Stimulated activated CD4-positive, alpha-beta T cell treated with anti-CD3 and anti-CD28 coated beads, Interleukin-1b, Interleukin-23, amount 100 ng/mL, for 48 hours (primary cell): ENCODE measurements at regions not wholly inside any gene's neighbourhood (a gene's known extent, or its start where the extent isn't known, plus 50 kb on each side); places are given as distances from the start of the nearest gene placed in this dataset.
A peak's percentile ranks its signal among the peaks of the same experiment; 100 is the strongest.

Experiments
- DNase-seq: peaks from one replicate; pipeline ENCODE4 v3.0.0-alpha.2; 2020

GRCh38 chr4:56286763-56287162 is 100.5 kb downstream of the AASDH start:
- DNase-seq, result no peak

DNA sequence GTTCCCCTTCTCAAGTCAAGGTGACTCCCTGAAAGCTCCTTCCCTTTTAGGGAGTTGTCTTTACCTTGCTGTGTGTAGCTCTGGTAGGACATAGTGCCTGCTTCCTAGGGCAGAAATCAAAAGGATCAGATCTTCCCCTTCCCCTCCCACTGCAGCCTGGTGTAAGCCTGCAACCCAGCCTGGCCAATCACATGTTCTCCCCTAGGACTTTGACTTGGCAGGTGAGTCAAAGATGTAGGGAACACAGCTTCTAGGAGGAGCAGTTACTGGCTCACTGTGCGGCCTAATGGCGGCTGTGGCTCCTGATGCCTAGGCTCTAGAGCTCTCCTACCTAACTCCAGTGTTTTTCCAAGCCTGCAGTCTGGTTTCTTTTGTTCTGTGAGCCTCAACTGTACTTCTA is 103.9 kb downstream of the AASDH start:
- no peak for DNase-seq

GRCh38 chr4:56282004-56282403 is 105.3 kb downstream of the AASDH start:
- DNase-seq, result no peak

DNA sequence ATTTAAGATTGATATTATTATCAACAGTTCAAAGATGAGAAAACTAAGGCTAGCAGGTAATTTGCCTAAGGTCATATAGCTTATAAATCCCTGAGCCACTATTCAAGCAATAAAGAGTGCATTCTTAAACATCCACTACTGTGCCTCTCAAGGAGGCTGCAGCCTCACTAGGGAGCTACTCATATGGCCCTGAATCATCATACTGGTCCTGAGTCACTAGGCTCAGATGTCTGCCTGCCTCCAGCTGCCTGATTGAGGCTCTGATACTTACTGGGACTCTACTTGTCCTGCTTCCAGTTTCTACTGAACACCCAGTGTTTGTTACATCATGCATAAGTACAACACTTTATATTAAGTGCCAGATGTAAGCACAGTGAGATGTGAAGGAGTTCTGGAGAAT is 110.7 kb downstream of the AASDH start:
- peak; percentile 9 for DNase-seq

DNA sequence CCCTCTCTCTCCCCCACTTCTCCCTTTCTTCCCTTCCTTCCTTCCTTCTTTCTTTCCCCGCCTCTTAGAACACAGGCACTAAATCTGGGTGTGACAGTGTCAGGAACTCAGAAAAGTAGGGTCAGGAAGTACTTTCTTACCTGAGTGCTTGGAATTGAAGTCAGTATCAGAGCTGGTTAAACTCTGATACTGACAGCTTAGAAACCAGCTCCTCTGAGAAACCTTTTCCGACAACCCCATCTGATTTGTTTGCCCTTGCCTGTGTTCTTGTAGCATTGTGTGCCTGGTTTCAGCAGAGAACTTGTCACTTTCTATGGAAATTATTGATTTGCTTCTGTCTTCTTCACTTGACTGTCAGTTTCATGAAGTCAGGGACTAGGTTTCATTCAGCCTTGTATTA is 113.9 kb downstream of the AASDH start:
- DNase-seq, result no peak

GRCh38 chr4:56272927-56273326 is 114.4 kb downstream of the AASDH start:
- DNase-seq, result no peak

DNA sequence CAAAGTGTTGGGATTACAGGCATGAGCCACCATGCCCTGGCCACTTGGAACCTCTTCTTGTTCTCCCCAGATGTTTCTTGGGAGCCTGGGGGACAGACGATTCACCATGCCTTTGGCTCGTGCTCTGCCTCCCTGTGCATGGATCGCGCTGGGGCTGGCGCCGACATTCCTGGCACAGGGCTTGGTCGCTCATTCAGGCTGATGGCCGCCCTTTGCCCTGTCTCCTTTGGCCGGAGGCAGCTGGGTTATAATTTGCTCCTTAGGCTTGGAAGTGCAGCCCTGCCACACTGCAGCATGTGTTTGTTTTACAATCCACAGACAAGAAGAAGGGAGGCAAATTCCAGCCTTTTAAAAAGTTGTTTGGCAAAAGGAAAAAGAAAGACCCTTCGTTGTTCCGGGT is 115.3 kb downstream of the AASDH start:
- no peak for DNase-seq

DNA sequence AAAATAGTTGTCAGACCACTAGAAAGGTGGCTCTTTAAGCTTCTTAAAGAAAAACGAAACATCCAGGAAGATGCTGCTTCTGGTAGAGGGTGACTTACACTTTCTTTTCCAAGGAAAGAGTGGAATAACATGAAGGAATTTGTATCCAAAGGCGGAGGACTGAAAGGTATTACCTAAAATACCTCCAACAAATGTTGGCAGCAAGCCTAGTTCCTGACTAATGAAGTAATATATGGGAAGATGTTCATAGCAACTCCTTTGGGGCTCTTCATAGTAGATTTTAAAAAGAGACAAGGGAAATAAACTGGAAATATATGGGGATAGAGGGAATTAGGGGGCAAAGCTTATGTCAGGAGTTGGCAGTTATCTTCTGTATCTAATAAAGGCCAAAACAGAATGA is 116.2 kb downstream of the AASDH start:
- DNase-seq, result no peak

GRCh38 chr4:56267558-56267957 is 119.7 kb downstream of the AASDH start:
- DNase-seq, result no peak

DNA sequence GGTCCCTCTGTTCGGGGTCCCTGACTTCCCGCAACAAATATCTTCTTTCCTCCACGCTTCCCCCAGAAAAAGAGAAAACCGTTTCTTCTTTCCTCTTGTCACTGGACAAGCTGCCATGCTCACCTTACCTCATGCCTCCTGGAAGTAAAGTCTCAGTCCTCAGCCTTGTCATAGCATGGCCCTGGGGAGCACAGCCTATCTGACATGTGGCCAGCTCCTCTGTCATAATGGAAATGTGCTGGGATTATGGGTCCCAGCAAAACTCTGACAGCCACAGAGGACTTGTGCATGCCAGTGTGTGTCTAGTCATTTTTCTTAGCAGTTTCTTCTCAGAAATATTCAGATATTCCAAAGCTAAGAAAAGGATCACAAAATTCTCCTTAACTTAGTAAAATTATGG is 122.4 kb downstream of the AASDH start:
- no peak for DNase-seq

GRCh38 chr4:56261027-56261426 is 126.3 kb downstream of the AASDH start:
- DNase-seq, result peak; percentile 66

DNA sequence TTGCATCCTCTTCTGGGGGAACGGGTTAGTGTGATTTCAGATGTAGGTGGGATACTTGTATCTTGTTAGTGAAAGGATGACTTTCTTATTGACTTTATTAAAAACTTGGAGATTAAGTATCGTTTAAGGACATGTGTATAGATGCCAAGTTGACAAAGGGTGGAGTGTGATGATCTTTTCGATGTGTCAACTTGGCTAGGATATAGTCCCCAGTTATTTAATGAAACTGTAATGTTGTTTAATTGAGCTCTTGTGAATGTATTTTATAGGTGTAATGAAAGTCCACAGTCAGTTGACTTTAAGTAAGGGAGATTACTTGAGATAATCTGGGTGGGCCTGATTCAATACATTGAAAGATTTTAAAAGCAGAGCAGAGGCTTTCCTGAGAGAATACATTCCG is 127.0 kb downstream of the AASDH start:
- no peak for DNase-seq

DNA sequence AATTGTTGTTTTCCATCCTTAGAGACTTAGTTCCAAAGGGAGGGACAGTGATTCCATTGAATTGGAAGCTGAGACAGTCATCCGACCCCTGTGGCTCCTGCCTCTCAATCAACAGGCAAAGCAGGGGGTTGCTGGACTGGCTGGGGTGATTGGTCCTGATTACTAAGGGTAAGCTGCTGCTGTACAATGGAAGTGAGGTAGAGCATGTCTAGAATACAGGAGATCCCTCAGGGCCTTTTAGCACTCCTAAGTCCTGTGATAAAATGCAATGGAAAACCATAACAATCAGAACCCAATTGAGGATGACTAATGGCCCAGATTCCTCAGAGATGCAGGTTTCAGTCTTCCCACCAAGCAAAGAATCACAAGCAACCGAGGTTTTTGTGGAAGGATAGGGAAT is 127.6 kb downstream of the AASDH start:
- no peak for DNase-seq

GRCh38 chr4:56255820-56256219 is 131.5 kb downstream of the AASDH start:
- DNase-seq, result no peak

- DNase-seq, result no peak
Measured at GRCh38 chr4:56253666-56254305, 133.5 kb downstream of the AASDH start.

- DNase-seq, result no peak
Measured at GRCh38 chr4:56252561-56253152, 134.6 kb downstream of the AASDH start.

- DNase-seq, result no peak
Measured at GRCh38 chr4:56251556-56251955, 135.7 kb downstream of the AASDH start.

GRCh38 chr4:56250776-56251175 is 136.5 kb downstream of the AASDH start:
- no peak for DNase-seq

DNA sequence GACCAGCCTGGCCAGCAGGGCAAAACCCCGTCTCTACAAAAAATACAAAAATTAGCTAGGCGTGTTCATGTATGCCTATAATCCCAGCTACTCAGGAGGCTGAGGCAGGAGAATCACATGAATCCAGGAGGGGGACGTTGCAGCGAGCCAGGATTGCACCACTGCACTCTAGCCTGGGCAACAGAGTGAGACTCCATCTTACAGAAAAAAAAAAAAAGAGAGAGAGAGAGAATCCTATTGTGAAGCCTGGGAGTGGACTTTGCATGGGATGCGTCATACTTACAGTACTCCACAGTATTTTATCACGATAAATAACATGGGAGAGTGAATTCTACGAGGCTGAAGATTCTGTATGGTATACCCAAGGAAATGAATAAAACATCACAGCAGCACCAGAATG is 139.6 kb downstream of the AASDH start:
- DNase-seq, result no peak

DNA sequence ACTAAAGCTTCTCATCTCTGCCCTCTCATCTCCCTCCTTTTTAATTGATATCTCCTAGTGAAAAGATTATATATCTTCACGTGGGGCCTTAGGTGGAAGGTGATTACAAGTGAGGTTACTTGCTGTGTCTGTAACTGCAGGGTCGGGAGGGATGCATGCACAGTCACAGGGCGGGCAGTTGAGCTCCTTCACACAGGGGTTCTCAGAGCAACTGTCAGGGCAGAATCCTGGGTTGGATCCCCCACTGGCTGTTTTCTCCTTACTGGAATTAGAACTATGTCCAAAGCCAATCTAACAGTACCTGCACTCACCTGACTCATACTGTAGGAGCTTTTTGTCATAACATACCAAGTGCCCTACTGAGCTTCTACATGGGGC is 141.1 kb downstream of the AASDH start:
- no peak for DNase-seq

- DNase-seq, result no peak
Measured at GRCh38 chr4:56245547-56246232, 141.6 kb downstream of the AASDH start.

- no peak for DNase-seq
Measured at GRCh38 chr4:56244681-56245080, 142.6 kb downstream of the AASDH start.

- DNase-seq, result no peak
Measured at GRCh38 chr4:56243107-56243506, 144.2 kb downstream of the AASDH start.

DNA sequence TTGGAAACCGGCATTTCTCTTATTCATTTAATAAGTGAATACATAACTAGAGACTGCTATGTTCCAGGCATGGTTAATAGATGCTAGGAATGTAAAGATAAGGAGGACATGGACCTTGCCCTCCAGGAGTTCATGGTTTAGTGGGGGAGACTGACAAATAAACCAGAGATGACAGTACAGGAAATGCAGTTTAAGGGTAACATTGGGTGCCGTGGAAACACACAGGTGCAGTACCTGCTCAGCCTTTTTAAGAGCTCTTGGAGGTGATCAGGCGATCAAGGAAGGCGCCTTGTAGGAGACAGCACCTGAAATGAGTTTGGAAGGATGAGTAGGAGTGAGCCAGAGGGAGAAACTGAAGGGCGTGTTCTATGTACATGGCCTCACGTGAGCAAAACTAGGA is 145.8 kb downstream of the AASDH start:
- DNase-seq, result no peak
